ENCODE measurements at regions not wholly inside any gene's neighbourhood (a gene's known extent, or its start where the extent isn't known, plus 50 kb on each side); places are given as distances from the start of the nearest gene placed in this dataset.
"Not testable (repeated sequence)": the region's sequence is repeated elsewhere in the genome, so short reads cannot be mapped to it uniquely, and the experiment has no call there.

- not testable (repeated sequence) for DNase-seq (ENCODE audit: low spot score)
These were observed 64.0 kb upstream of the PLEKHM1 start for GRCh38 chr17:45554479-45554878.

DNA sequence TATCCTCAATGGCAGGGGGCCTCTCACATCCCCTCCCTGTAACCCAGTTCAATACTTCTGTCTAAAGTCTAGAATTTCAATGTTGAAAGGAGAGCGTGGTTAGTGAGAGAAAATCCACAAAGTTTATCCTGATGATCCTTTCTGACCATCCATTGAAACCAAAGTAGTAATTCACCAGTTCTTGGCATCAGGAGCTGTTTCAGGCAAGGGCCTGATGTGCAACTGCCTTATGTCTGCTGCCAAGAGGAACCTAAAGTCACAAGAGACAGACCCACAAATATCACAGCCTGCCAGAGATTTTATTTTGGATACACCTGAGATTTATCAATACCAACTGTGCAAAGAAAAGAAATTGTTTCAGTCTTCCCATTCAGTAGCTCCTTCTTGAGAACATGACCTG, 68.3 kb upstream of the PLEKHM1 start:
- not testable (repeated sequence) for DNase-seq (ENCODE audit: low spot score)

DNA sequence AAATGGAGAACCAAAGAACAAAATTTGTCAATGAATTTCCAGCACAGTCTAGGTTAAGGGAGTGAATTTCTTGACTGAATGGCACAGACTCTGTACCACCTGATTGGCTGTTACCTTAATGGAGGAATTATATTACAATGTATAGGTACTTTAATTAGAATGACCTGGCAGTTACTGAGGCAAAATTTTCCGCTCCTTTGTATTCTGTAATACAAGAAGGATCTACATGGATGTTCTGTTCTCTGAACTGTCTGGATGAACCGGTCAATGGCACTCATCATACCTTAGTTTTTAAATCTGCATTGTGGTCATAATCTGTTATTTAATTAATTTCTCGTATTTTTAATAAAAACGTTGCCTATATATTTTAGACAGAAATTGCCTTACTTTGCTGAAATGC, 72.3 kb upstream of the PLEKHM1 start:
- DNase-seq (ENCODE audit: low spot score) = not testable (repeated sequence)

- not testable (repeated sequence) for DNase-seq (ENCODE audit: low spot score)
These were observed 72.8 kb upstream of the PLEKHM1 start for GRCh38 chr17:45563283-45563682.

- not testable (repeated sequence) for DNase-seq (ENCODE audit: low spot score)
These were observed 77.8 kb upstream of the PLEKHM1 start for GRCh38 chr17:45568275-45568674.

DNA sequence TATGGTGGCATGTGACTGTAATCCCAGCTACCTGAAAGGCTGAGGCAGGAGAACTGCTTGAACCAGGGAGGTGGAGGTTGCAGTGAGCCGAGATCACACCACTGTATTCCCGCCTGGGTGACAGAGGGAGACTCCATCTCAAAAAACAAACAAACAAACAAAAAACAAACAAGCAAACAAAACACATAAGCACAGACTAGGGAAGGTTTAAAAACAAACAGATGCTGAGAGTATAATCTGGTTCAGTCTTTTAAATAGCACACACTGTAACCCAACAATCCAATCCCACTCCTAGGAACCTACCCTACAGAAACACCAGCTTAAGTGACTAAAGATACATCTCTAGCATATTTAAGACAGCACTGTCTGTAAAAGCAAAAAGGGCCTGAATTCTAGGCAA, 82.8 kb upstream of the PLEKHM1 start:
- DNase-seq (ENCODE audit: low spot score) = not testable (repeated sequence)

- DNase-seq (ENCODE audit: low spot score) = no peak
These were observed 83.6 kb upstream of the PLEKHM1 start for GRCh38 chr17:45573924-45574770.

DNA sequence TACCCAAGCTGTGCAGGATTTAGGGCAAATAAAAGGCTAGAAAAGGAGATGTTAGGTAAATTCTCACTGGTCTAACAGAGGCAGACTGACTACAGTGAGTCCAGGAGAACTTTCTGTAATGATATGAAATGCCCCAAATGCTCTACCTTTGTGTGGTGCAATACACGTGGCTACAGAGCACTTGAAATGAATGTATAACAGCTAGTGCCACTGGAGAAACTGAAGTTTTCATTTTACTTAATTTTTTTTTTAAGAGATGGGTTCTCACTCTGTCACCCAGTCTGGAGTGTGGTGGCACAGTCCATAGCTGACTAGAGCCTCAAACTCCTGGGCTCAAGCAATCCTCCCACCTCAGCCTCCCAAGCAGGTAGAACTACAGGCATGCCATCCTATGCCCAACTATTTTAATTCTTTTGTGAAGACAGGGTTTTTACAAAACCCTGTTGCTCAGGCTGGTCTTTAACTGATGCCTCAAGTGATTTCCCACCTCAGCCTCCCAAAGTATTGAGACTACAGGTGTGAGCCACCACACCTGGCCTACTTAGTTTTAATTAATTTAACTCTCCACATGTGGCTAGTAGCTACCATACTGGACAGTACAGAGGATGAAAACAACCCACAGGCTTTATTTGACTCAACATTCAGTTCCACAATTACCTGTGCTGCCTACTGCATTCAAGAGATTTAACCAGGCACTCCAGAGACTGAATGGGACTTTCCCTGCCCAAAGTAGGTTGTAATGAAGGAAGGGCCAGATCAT, 84.8 kb upstream of the PLEKHM1 start:
- no peak for DNase-seq (ENCODE audit: low spot score)

GRCh38 chr17:45576527-45577307, 86.2 kb upstream of the PLEKHM1 start:
- DNase-seq (ENCODE audit: low spot score) = not testable (repeated sequence)

DNA sequence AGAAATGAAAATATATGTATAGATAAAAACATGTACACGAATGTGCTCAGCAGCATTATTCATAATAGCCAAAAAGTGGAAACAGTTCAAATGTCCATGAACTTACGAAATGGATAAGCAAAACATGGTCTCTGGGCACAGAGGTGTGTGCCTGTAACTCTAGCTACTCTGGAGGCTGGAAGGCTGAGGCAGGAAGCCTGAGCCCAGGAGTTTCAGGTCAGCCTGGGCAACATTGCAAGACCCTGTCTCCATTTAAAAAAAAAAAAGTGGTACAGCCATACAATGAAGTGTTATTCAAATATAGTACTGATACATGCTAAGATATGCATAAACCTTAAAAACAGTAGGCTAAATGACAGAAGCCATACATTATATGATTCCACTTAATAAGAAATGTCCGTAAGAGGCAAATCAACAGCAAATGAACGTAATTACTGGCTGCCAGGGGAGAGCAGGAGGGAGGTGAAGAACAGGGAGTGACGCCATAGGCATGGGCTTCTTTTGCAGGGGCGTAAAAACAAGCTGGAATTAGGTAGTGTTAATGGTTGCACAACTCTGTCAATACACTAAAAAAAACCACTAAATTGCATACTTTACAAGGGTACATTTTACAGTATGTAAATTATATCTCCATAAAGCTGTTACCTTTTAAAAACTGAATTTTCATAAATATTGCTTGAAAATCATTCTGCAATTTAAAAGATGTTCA, 87.2 kb upstream of the PLEKHM1 start:
- DNase-seq (ENCODE audit: low spot score) = no peak

DNA sequence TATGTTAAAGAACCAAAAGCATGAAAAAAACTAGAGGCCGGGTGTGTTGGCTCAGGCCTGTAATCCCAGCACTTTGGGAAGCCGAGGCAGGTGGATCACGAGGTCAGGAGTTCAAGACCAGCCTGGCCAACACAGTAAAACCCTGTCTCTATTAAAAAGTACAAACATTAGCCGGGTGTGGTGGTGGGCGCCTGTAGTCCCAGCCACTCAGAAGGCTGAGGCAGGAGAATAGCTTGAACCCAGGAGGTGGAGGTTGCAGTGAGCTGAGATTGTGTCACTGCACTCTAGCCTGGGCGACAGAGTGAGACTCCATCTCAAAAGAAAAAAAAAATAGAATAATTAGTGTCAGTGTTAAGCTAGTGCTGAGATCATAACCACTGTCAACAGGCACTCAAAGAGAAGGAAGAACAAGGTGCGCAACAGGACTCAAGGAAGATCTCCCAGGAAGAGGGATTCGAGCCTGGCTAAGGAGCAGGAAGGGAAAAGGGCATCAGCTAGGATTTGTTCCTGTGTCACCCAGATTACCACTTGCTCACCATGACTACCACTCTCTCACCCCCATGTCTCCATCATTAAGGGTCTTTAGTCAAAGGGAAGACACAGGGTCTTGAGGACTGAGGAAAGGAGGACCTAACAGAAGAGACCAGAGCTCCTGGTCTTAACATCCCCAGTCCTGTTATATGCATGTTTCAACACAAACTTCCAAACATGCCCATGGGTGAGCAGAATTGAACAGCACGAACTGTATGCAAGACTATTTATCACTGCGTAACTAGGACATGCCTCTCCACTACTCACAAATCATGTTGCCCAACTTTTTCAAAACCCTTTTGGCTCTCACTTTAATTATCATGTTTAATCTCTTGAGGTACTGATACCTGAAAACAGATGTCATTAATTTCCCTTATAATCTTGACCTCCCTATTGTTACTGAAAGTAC, 88.3 kb upstream of the PLEKHM1 start:
- DNase-seq (ENCODE audit: low spot score) = no peak

- DNase-seq (ENCODE audit: low spot score) = no peak
These were observed 89.3 kb upstream of the PLEKHM1 start for GRCh38 chr17:45579529-45580495.

GRCh38 chr17:45580924-45581323, 90.4 kb upstream of the PLEKHM1 start:
- no peak for DNase-seq (ENCODE audit: low spot score)

DNA sequence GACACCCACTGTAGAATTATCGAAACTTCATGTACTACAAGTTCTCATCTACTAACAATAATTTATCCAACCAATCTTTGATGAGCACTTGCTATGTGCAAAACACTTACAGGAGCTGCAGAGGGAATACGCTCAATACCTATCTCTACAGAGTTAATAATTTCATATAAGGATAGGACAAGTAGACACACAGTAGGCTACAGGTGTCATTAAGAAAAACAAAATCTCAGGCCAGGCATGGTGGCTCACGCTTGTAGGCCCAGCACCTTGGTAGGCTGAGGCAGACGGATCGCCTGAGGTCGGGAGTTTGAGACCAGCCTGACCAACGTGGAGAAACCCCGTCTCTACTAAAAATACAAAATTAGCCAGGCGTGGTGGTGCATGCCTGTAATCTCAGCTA, 91.3 kb upstream of the PLEKHM1 start:
- DNase-seq (ENCODE audit: low spot score) = no peak

DNA sequence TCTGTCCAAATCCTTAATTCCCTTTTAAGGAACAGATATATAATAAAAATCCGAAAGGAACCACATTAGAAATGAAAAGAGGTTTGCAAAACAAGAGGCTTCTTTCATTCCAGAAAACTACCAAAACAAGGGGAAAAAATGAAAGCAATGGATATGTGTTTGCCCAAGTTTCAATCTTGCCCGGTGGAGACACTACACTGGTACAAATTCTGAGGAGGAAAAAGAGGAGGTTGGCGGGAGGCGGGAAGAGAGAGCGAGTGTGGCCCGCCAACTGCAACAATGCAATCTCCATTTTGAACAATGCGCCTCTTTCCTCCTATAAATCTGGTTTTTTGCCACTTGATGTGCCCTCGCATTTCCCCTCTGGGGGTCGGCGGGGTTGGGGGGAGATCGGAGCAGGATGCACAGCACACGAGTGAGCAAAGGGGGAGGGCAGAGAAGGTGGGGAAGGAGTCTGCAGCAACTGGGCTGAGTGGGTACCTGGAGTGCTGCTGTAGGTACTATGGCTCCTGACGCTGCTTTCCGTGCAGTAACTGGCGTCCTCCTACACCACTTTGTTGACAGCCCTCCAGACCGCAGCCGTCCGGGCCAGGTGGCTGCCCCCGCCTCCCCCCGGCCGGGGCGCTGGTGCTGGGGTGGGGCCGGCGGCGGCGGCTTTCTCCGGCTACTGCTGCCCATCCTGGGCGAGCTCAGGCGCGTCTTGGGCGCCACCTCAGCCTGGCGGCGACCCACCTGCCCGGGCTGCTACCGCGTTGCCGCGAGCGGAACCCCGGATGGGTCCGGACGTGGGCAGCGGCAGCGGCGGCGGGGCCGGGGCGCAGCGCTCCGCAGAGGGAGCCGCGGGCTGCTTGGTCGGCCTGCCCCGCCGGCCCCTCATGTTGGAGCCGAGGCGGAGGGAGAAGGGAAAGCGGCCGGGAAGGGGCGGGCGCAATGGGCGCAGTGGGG, 93.8 kb upstream of the PLEKHM1 start:
- peak; percentile 65 for DNase-seq (ENCODE audit: low spot score)

- peak; percentile 87 for DNase-seq (ENCODE audit: low spot score)
These were observed 94.7 kb upstream of the PLEKHM1 start for GRCh38 chr17:45585037-45585733.

All from mucosa of gallbladder (tissue), 1 donor.